ENCODE measurements at regions not wholly inside any gene's neighbourhood (a gene's known extent, or its start where the extent isn't known, plus 50 kb on each side); places are given as distances from the start of the nearest gene placed in this dataset.
"Not testable (repeated sequence)": the region's sequence is repeated elsewhere in the genome, so short reads cannot be mapped to it uniquely, and the experiment has no call there.

GRCh38 chr2:196520605-196521004, 118.9 kb upstream of the CCDC150 start:
- Mint-ChIP-seq H3K4me3 (ENCODE audit: unreplicated experiment) (no peak overlapping the region), H3K9me3 (ENCODE audit: unreplicated experiment) (no peaks in the 10 kb centered on the region), H3K36me3 (ENCODE audit: low read depth, unreplicated experiment) (no peaks in the 10 kb centered on the region), H3K4me1 (ENCODE audit: unreplicated experiment) (peaks cover 7% of the 10 kb centered on the region), H3K27me3 (ENCODE audit: unreplicated experiment) (no peaks in the 10 kb centered on the region), H3K27ac (ENCODE audit: unreplicated experiment) (no peak overlapping the region)
- no peak for DNase-seq (ENCODE audit: low spot score)
- no peak for TF ChIP-seq CTCF (IDR thresholded peaks at IDR 0.05; ENCODE audit: unreplicated experiment)

- not testable (repeated sequence) for H3K27ac Mint-ChIP-seq (ENCODE audit: unreplicated experiment); H3K9me3 Mint-ChIP-seq (ENCODE audit: unreplicated experiment)
These were observed 112.4 kb upstream of the CCDC150 start for GRCh38 chr2:196526981-196527725.

GRCh38 chr2:196528486-196529223, 110.9 kb upstream of the CCDC150 start:
- H3K4me3 Mint-ChIP-seq (ENCODE audit: unreplicated experiment) = no peak overlapping the region
- TF ChIP-seq CTCF (IDR thresholded peaks at IDR 0.05; ENCODE audit: unreplicated experiment) = no peak
- no peaks in the 10 kb centered on the region for H3K27me3 Mint-ChIP-seq (ENCODE audit: unreplicated experiment)
- no peak overlapping the region for H3K27ac Mint-ChIP-seq (ENCODE audit: unreplicated experiment)
- no peaks in the 10 kb centered on the region for H3K36me3 Mint-ChIP-seq (ENCODE audit: low read depth, unreplicated experiment)
- peaks cover 9% of the 10 kb centered on the region for H3K4me1 Mint-ChIP-seq (ENCODE audit: unreplicated experiment)
- no peaks in the 10 kb centered on the region for H3K9me3 Mint-ChIP-seq (ENCODE audit: unreplicated experiment)
- no peak for DNase-seq (ENCODE audit: low spot score)

More at GRCh38 chr2:196526981-196527725, 112.4 kb upstream of the CCDC150 start:
- DNase-seq (ENCODE audit: low spot score); H3K4me1 Mint-ChIP-seq (ENCODE audit: unreplicated experiment); H3K4me3 Mint-ChIP-seq (ENCODE audit: unreplicated experiment); H3K36me3 Mint-ChIP-seq (ENCODE audit: low read depth, unreplicated experiment); H3K27me3 Mint-ChIP-seq (ENCODE audit: unreplicated experiment): not testable (repeated sequence)

GRCh38 chr2:196530910-196531309, 108.6 kb upstream of the CCDC150 start:
- H3K36me3 Mint-ChIP-seq (ENCODE audit: low read depth, unreplicated experiment) = no peaks in the 10 kb centered on the region
- no peaks in the 10 kb centered on the region for H3K27me3 Mint-ChIP-seq (ENCODE audit: unreplicated experiment)
- peaks cover 9% of the 10 kb centered on the region for H3K4me1 Mint-ChIP-seq (ENCODE audit: unreplicated experiment)
- H3K27ac Mint-ChIP-seq (ENCODE audit: unreplicated experiment) = no peak overlapping the region
- no peak for DNase-seq (ENCODE audit: low spot score)
- H3K9me3 Mint-ChIP-seq (ENCODE audit: unreplicated experiment) = no peaks in the 10 kb centered on the region
- H3K4me3 Mint-ChIP-seq (ENCODE audit: unreplicated experiment) = no peak overlapping the region
- no peak for TF ChIP-seq CTCF (IDR thresholded peaks at IDR 0.05; ENCODE audit: unreplicated experiment)

GRCh38 chr2:196533772-196534397, 105.6 kb upstream of the CCDC150 start:
- no peaks in the 10 kb centered on the region for H3K36me3 Mint-ChIP-seq (ENCODE audit: low read depth, unreplicated experiment)
- H3K4me1 Mint-ChIP-seq (ENCODE audit: unreplicated experiment) = peaks cover 4% of the 10 kb centered on the region
- no peaks in the 10 kb centered on the region for H3K27me3 Mint-ChIP-seq (ENCODE audit: unreplicated experiment)
- no peak for TF ChIP-seq CTCF (IDR thresholded peaks at IDR 0.05; ENCODE audit: unreplicated experiment)
- no peak overlapping the region for H3K4me3 Mint-ChIP-seq (ENCODE audit: unreplicated experiment)
- no peak overlapping the region for H3K27ac Mint-ChIP-seq (ENCODE audit: unreplicated experiment)
- DNase-seq (ENCODE audit: low spot score) = no peak
- no peaks in the 10 kb centered on the region for H3K9me3 Mint-ChIP-seq (ENCODE audit: unreplicated experiment)

All from endothelial cell (in vitro differentiated cells).